ENCODE measurements at regions not wholly inside any gene's neighbourhood (a gene's known extent, or its start where the extent isn't known, plus 50 kb on each side); places are given as distances from the start of the nearest gene placed in this dataset.

DNA sequence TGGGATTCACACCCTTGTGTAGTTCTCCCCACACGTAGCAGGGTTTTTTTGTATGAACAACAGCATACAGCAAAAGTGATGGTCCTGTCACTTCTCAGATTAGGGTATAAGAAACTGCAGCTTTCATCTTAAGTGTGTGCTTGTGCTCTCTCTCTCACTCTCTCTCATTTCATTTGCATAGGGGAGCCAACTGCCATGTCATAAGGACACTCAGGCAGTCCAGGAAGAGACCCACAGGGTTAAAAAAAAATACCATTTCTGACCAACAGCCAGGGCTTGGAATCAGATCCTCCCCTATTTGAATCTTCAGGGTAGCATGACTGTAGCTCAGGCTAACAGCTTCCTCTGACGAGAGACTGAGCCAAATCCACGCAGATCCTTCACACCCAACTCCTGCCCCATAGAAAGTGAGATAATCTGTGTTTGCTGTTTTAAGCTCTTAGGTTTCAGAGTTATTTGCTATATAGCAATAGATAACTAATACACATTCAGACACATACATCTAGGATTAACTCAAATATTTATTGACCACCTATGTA is 331.2 kb downstream of the PAPSS1 start:
- Histone ChIP-seq H3K27me3 (ENCODE audit: control insufficient read depth, insufficient read depth, low read length) (no peaks in the 10 kb centered on the region), H3K36me3 (ENCODE audit: control insufficient read depth, insufficient read depth, low read length) (no peaks in the 10 kb centered on the region), H3K4me3 (ENCODE audit: low read depth, low read length) (no peak overlapping the region)
- no peak for DNase-seq (ENCODE audit: low read depth)
- TF ChIP-seq, protein P1, sequence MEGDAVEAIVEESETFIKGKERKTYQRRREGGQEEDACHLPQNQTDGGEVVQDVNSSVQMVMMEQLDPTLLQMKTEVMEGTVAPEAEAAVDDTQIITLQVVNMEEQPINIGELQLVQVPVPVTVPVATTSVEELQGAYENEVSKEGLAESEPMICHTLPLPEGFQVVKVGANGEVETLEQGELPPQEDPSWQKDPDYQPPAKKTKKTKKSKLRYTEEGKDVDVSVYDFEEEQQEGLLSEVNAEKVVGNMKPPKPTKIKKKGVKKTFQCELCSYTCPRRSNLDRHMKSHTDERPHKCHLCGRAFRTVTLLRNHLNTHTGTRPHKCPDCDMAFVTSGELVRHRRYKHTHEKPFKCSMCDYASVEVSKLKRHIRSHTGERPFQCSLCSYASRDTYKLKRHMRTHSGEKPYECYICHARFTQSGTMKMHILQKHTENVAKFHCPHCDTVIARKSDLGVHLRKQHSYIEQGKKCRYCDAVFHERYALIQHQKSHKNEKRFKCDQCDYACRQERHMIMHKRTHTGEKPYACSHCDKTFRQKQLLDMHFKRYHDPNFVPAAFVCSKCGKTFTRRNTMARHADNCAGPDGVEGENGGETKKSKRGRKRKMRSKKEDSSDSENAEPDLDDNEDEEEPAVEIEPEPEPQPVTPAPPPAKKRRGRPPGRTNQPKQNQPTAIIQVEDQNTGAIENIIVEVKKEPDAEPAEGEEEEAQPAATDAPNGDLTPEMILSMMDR (IDR thresholded peaks at IDR 0.05; ENCODE audit: insufficient read depth, low read length, severe bottlenecking): no peak
- FAIRE-seq: no peak

DNA sequence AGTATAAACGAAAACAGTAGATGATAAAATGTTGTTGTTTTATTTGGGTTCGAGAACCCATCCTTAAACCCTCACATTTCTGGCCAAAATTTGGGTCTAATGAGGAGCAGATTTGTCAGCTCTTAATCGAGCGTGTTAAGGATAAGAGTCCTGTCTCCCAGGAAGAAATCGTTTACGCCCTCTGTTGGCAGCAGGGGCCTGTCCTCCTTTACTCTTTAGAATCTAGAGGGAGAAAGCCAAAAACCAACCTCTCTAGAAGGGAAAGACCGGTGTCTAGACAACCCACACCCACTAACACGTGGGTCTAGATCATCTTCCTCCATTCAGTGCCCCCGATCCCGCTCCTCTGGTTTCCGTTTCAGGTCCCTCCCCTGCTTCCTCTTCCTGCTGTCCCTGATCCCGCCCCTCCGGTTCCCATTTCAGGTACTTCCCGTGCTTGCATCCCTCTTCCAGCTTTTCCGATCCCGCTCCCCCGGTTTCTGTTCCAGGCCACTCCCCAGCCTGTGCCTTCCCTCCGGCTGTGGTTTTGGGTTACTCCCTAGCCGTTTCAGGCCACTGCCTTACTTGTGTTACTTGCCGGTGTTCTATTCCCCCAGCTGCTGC is 339.1 kb downstream of the PAPSS1 start:
- TF ChIP-seq, protein P1 (IDR thresholded peaks at IDR 0.05; ENCODE audit: insufficient read depth, low read length, severe bottlenecking): no peak
- H3K4me3 ChIP-seq (ENCODE audit: low read depth, low read length): no peak overlapping the region
- no peak for FAIRE-seq
- no peaks in the 10 kb centered on the region for H3K27me3 ChIP-seq (ENCODE audit: control insufficient read depth, insufficient read depth, low read length)
- DNase-seq (ENCODE audit: low read depth): no peak
- H3K36me3 ChIP-seq (ENCODE audit: control insufficient read depth, insufficient read depth, low read length): no peaks in the 10 kb centered on the region

DNA sequence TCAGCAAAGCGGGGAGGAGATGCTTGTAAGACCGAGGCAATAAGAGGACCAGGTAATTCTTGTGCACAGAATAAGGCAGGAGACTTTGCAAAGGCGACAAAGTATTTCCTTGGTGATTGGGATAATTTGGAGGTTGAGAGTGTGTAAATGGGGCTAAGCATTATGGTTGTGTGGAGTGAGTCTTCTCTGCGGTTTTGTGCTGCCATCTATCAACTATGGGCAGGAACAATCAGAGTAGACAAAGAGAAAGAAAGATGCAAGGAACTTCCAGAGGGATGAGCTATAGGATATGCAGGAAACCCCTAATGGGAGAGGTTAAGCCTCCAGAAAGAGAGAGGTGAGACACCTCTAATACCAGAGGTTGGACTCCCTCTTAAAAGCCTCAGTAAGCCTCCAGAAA is 339.8 kb downstream of the PAPSS1 start:
- Histone ChIP-seq H3K4me3 (ENCODE audit: low read depth, low read length) (no peak overlapping the region), H3K27me3 (ENCODE audit: control insufficient read depth, insufficient read depth, low read length) (no peaks in the 10 kb centered on the region), H3K36me3 (ENCODE audit: control insufficient read depth, insufficient read depth, low read length) (no peaks in the 10 kb centered on the region)
- TF ChIP-seq, protein P1 (IDR thresholded peaks at IDR 0.05; ENCODE audit: insufficient read depth, low read length, severe bottlenecking): no peak
- no peak for DNase-seq (ENCODE audit: low read depth)
- no peak for FAIRE-seq

DNA sequence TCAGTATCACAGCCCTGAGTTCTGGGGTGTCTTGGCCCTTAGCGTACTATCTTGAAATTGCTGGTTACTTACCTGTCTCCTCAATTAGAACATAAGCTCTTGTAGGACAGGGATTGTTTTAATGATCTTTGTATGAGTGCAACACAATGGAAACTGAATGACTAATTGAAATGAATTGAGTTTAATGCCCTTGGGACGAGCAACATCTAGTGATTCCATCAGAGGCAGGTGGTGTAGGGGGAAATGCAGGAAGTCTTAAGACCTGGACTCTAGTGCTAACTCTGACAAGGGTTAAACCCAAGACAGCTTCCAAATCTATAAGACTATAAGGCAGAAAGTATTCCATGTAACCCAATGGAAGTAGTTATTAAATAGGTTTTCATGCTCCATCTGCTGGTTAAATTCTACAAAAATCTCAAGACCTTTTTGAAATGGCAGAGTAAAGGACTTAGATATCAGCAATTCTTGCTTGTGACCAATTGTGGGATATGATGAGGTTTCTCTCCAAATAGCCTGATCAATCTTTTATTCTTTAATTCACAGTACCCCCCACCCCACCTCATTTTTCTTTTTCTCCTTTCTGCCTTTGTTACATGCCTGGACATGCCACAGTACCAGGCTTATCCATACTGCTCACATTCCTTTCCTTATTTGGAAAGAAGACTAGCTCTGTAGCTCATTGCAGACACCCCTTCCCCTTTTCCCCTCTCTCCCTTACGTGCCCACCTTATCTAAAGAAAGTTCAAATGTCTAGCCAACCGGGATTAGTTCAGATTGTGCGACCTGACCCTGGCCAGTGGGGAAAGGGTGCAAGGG is 340.8 kb downstream of the PAPSS1 start:
- Histone ChIP-seq H3K4me3 (ENCODE audit: low read depth, low read length) (no peak overlapping the region), H3K36me3 (ENCODE audit: control insufficient read depth, insufficient read depth, low read length) (no peaks in the 10 kb centered on the region), H3K27me3 (ENCODE audit: control insufficient read depth, insufficient read depth, low read length) (no peaks in the 10 kb centered on the region)
- TF ChIP-seq, protein P1 (IDR thresholded peaks at IDR 0.05; ENCODE audit: insufficient read depth, low read length, severe bottlenecking): no peak
- FAIRE-seq: no peak
- DNase-seq (ENCODE audit: low read depth): peak; percentile 60

DNA sequence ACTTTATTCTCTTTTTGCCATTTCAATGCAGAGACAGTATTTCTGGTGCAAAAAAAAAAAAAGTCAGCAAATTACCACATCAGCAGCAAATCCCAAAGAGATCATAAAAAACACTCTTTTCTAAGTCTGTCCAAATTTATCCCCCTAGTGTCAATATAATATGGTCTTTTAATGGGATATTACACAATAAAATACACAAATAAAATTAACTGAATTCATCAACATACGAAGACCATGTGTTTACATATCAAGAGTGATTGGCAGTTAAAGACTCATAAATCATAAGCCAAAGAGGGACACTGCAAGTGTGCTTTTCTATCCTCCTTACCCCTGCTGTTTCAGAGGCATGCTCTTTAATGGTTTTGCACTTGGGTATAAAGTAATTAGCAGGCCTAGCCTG is 340.2 kb upstream of the DKK2 start:
- FAIRE-seq (no peak), DNase-seq (ENCODE audit: low read depth) (no peak)
- TF ChIP-seq, protein P1 (IDR thresholded peaks at IDR 0.05; ENCODE audit: insufficient read depth, low read length, severe bottlenecking): no peak
- Histone ChIP-seq H3K36me3 (ENCODE audit: control insufficient read depth, insufficient read depth, low read length) (no peaks in the 10 kb centered on the region), H3K27me3 (ENCODE audit: control insufficient read depth, insufficient read depth, low read length) (no peaks in the 10 kb centered on the region), H3K4me3 (ENCODE audit: low read depth, low read length) (no peak overlapping the region)
